Islet of Langerhans (tissue), 1 donor: ENCODE measurements at regions not wholly inside any gene's neighbourhood (a gene's known extent, or its start where the extent isn't known, plus 50 kb on each side); places are given as distances from the start of the nearest gene placed in this dataset.
"Not testable (repeated sequence)": the region's sequence is repeated elsewhere in the genome, so short reads cannot be mapped to it uniquely, and the experiment has no call there.

ENCODE experiments used
- FAIRE-seq: peaks from one replicate; lab custom pipeline; 2011; peaks lifted over from hg19 to GRCh38; lab: Jason Lieb, UNC

DNA sequence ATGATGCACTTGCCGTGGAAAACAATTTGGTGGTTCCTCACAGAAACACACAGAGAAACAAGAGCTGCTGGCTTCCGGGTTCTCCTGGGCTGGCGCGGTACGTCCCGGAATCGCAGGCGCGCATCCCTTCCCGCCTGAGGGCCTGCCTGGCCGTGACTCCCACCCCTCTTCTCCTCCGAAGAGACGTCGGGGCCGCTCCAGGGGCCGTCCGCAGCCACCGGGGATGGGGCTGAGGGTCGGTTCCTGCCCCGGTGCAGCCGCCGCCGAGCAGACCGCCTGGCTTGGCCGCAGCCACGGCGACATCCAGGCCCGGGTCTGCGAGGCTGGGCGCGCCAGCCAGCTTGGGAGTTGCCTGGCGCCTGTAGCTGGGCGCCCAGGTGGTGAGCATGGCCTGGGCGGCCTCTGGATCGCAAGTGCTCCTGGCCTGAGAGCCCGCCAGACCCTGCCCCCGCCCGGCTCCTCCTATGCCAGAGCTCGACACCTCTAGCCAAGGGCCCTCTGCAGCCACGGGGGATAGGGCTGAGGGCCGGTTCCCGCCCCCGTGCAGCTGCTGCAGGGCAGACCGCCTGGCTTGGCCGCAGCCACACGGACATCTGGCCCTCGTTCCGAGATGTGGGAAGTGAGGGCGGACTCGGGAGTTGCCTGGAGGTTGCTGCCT is 1647.5 kb downstream of the SPATA31A7 start:
- FAIRE-seq = not testable (repeated sequence)

DNA sequence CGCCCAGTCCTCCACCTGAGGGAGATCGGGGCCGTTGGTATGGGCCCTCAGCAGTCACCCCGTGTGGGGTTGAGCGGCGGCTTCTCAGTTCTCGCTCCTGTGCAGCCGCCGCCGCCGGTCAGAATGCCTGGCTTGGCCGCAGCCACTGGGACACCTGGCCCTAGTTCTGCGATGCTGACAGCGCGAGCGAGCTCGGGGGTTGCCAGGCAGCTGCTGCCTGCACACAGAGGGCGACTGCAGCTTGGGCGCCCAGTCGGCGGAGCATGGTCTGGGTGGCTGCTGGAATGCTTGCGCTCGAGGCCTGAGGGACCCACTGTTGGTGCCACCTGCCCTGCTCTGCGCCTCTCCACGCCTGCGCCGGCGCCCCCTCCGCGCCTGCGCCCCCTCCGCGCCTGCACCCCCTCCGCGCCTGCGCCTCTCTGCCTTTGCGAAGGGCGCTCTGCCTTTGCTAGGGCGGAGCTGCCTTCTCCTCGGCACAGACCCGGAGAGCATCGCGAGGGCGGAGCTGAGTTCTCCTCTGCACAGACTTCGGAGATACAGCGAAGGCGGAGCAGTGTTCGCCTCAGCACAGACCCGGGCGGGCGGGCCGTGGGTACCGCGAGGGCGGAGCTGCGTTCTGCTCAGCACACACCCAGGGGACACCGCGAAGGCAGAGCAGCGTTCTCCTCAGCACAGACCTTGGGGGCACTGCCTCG is 1648.3 kb downstream of the SPATA31A7 start:
- not testable (repeated sequence) for FAIRE-seq

GRCh38 chr9:62839168-62839567 is 1649.3 kb downstream of the SPATA31A7 start:
- FAIRE-seq = not testable (repeated sequence)

DNA sequence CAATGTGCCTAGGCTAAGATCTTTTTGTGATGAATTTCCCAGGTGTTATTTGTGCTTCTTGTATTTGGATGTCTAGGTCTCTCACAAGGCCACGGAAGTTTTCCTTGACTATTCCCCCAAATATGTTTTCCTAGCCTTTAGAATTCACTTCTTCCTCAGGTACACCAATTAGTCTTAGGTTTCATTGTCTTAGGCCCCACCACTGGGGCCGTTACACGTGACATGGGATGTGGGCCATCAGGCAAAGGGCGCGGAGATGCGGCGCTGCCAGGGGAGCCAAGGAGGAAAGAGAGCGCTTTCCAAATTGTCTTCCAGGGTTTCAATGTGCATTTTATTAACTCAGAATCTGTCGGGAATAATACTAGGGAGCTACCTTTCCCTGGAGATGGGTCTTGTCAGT is 1653.3 kb downstream of the SPATA31A7 start:
- FAIRE-seq = not testable (repeated sequence)

DNA sequence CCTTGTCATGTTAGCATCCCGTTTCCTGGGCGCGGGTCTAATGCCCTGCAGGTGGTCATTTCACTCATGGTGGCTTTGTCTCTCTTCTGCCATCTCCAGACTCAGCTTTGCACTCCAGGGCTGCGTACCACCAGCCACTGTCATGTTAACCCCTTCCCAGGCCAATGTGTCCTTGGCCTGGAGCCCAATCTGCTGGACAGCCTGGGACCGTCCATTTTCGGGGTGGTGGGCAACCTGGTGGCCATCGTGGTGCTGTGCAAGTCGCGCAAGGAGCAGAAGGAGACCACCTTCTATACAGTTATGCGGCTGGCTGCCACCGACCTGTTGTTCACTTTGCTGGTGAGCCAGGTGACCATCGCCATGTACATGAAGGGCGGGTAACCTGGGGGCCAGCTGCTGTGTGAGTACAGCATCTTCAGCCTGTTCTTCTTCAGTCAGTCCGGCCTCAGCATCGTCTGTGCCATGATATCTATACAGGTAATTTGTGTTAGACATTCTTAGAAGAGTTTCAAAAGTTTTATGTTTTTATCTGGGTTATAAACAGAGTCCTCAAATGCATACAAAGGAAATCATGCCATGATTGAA is 1654.0 kb downstream of the SPATA31A7 start:
- not testable (repeated sequence) for FAIRE-seq

DNA sequence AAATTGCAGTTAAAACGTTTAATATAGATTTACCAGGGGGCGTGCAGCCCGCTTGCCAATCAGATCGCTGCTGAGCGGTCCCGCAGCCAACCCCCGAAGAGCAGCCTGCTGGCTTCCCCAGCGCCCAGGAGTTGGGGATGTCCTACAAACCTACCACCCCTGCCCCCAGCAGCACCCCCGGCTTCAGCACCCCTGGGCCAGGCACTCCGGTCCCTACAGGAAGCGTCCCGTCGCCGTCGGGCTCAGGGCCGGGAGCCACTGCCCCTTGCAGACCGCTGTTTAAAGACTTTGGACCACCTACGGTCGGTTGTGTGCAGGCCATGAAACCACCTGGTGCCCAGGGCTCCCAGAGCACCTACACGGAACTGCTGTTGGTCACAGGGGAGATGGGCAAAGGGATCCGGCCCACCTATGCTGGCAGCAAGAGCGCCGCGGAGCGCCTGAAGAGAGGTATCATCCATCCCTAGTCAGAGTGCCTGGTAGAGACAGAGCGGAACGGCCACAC is 1654.9 kb downstream of the SPATA31A7 start:
- not testable (repeated sequence) for FAIRE-seq

GRCh38 chr9:62848258-62848657 is 1658.4 kb downstream of the SPATA31A7 start:
- not testable (repeated sequence) for FAIRE-seq

- FAIRE-seq = not testable (repeated sequence)
These were observed 1660.2 kb downstream of the SPATA31A7 start for GRCh38 chr9:62849991-62850390.

DNA sequence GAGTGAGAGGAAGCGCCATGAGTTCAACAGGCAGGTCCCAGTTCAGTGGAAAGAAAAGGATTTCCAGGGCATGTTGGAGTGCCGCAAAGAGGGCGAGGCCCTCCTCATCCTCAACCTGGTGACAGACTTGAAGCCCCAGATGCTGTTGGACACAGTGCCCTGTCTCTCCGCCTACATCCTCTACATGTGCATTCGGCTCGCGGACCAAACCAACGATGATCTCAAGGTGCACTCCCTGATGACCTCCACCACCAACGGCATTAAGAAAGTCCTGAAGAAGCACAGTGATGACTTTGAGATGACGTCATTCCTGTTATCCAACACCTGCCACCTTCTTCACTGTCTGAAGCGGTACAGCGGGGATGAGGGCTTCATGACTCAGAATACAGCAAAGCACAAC is 1667.4 kb downstream of the SPATA31A7 start:
- FAIRE-seq = not testable (repeated sequence)

DNA sequence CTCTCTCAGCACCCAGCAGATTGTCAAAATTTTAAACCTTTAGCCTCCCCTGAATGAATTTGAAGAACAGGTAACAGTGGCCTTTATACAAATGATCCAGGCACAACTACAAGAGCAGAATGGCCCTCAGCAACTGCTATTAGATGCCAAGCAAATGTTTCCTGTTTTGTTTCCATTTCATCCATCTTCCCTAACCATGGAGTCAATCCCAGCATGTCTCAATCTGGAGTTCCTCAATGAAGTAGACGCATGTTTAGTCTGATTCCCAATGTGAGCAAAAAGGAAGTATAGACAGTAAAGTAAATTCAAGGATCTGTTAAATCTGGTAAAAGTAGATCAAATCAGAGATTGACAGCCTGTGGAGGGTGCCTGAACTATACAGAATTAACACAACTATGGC is 1668.4 kb downstream of the SPATA31A7 start:
- not testable (repeated sequence) for FAIRE-seq

GRCh38 chr9:62860939-62861860 is 1671.4 kb downstream of the SPATA31A7 start:
- not testable (repeated sequence) for FAIRE-seq

DNA sequence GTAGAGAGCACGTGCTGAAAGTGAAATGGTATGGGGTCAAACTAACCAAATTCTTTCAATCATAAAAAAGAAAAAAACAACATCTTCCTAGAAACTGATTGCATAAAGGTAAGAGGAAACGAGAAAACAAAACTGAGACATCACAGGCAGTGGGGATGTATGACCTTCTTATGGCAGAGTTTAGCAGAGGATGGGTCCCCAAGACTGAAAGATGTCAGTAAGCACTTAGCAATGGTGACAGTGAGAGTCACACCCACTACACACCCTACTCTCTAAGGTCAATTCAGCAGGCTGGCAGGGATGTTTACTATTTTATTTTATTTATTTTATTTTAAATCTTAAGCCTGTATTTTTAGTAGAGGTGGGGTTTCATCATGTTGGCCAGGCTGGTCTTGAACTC is 1672.3 kb downstream of the SPATA31A7 start:
- FAIRE-seq = not testable (repeated sequence)

- not testable (repeated sequence) for FAIRE-seq
These were observed 1673.5 kb downstream of the SPATA31A7 start for GRCh38 chr9:62863319-62863718.

- FAIRE-seq = not testable (repeated sequence)
These were observed 1674.0 kb downstream of the SPATA31A7 start for GRCh38 chr9:62863867-62864266.

GRCh38 chr9:62864481-62865469 is 1674.9 kb downstream of the SPATA31A7 start:
- not testable (repeated sequence) for FAIRE-seq

DNA sequence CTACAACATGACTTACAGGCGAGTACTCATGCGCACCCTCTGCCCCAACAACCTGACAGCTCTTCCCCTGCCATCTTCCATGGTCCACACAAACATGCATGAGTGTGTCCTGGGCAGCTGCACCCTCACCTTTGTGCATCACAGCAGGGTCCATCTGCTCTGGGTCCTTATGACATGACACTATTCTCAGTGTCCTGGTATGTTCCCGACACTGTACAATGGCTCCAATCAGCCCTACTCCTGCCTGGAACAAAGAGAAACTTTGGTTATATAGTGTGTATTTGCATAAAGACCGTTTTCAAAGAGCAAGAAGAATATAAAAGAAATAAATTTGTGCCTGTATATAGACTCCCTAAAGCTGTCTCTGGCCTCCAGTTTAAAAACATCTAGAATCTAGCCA is 1679.2 kb downstream of the SPATA31A7 start:
- FAIRE-seq = not testable (repeated sequence)

GRCh38 chr9:62871765-62872164 is 1681.9 kb downstream of the SPATA31A7 start:
- not testable (repeated sequence) for FAIRE-seq

GRCh38 chr9:62874213-62874612 is 1684.4 kb downstream of the SPATA31A7 start:
- FAIRE-seq = not testable (repeated sequence)

DNA sequence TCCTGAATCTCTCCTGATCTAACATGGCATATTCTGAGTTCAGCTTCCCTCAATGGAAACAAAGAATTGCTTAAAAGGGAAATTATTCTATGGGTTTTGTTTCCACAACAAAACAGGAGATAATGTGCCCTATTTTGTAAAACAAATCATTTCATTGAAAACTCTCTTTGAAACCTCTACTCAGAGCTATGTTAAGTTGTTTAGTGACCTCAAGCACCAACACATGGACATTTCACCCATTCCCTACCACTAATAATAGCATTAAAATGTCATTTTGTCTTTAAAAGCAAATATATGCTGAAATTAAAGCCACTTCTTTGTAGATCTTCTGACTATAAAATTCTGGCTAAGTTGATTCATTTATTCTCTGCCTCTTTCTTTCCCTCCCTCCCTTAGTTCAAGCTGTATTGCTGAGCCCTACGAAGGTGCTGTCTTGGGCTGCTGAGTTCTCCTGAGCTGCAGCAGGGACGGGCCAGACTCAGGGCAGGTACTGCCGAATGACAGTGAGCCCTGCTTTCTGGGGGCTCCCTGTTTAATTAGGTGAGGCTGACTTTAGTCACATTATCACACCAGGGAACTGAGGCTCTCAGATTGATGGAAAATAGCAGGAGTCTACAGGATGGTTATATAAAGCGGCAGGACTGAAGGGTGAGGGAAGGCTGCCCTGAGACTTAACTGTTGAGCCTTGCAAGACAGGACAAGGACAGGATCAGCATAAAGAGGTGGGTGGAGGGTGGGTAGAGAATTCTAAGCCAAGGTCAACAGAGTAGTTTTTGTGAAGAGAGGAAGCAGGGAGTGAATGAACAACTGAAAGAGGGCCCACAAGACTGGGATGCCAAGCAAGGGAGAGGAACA is 1685.1 kb downstream of the SPATA31A7 start:
- not testable (repeated sequence) for FAIRE-seq

DNA sequence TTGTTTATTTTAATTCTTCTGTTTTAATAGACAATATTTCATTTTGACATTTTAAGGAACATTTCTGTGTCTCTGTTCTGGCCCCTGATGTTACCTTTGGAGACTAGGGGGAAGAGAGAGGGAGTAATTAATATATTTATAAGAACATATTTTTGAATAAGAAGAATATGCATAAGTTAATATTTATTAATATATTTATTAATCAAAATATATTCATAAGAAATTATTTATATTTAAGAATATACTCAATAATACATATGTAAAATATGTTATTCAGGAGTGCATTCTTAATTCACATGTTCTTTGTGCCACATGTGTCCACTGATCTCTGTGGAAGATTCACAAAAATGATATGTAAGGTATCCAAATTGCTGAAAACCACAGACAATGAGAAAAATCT is 1687.7 kb downstream of the SPATA31A7 start:
- FAIRE-seq = not testable (repeated sequence)
